GM18517 (cell line): ENCODE measurements at regions not wholly inside any gene's neighbourhood (a gene's known extent, or its start where the extent isn't known, plus 50 kb on each side); places are given as distances from the start of the nearest gene placed in this dataset.

Experiments
- ATAC-seq: cut with Tn5 transposase; IDR thresholded peaks from one replicate; pipeline ENCODE4 v1.9.1; 2021; ENCODE audit warnings: mild to moderate bottlenecking, moderate library complexity; ENCODE audit not compliant: unreplicated experiment

- no peak for ATAC-seq
Observed at GRCh38 chr22:46076651-46077339, 73.5 kb upstream of the PPARA start.

GRCh38 chr22:46077669-46078099 lies 72.6 kb upstream of the PPARA start:
- no peak for ATAC-seq

- no peak for ATAC-seq
Observed at GRCh38 chr22:46078241-46079092, 71.9 kb upstream of the PPARA start.

GRCh38 chr22:46079093-46079860 lies 71.0 kb upstream of the PPARA start:
- no peak for ATAC-seq

- ATAC-seq = no peak
Observed at GRCh38 chr22:46079861-46080821, 70.2 kb upstream of the PPARA start.

- ATAC-seq = no peak
Observed at GRCh38 chr22:46081036-46081830, 69.1 kb upstream of the PPARA start.

- ATAC-seq = no peak
Observed at GRCh38 chr22:46081831-46082210, 68.5 kb upstream of the PPARA start.

GRCh38 chr22:46082633-46083032 lies 67.7 kb upstream of the PPARA start:
- ATAC-seq = no peak

GRCh38 chr22:46083383-46084350 lies 66.7 kb upstream of the PPARA start:
- ATAC-seq = no peak

- no peak for ATAC-seq
Observed at GRCh38 chr22:46084376-46084775, 66.0 kb upstream of the PPARA start.

GRCh38 chr22:46084943-46085827 lies 65.1 kb upstream of the PPARA start:
- ATAC-seq = no peak

- ATAC-seq = no peak
Observed at GRCh38 chr22:46085828-46086576, 64.3 kb upstream of the PPARA start.

- ATAC-seq = no peak
Observed at GRCh38 chr22:46086577-46087335, 63.6 kb upstream of the PPARA start.

GRCh38 chr22:46087336-46087690 lies 63.0 kb upstream of the PPARA start:
- ATAC-seq = no peak

- no peak for ATAC-seq
Observed at GRCh38 chr22:46087816-46088277, 62.5 kb upstream of the PPARA start.
